OCI-LY1 (cell line): ENCODE measurements at regions not wholly inside any gene's neighbourhood (a gene's known extent, or its start where the extent isn't known, plus 50 kb on each side); places are given as distances from the start of the nearest gene placed in this dataset.

Experiments used
- H2AFZ ChIP-seq: fragments of 200-600 bp; sonication (generic), shearing (Covaris generic); 2 replicates; pipeline ENCODE4 v1.6.0; 2014; ENCODE audit warnings: antibody characterized with exemption, mild to moderate bottlenecking, low read length
- H3F3A ChIP-seq: fragments of 200-600 bp; sonication (generic), shearing (Covaris generic); 2 replicates; pipeline ENCODE4 v1.6.0; 2014; ENCODE audit warnings: mild to moderate bottlenecking, antibody characterized with exemption, low read length, moderate library complexity; ENCODE audit not compliant: insufficient read depth
- H3K27ac ChIP-seq: fragments of 200-600 bp; sonication (generic); 2 replicates; pipeline ENCODE4 v1.5.1; 2014; ENCODE audit warnings: low read length, mixed run types, mild to moderate bottlenecking, low read depth; ENCODE audit not compliant: poor library complexity, severe bottlenecking
- H3K27me3 ChIP-seq: fragments of 200-600 bp; sonication (generic); 2 replicates; pipeline ENCODE4 v1.6.0; 2014; ENCODE audit warnings: antibody characterized with exemption, mild to moderate bottlenecking, low read length, moderate library complexity; ENCODE audit not compliant: insufficient read depth
- H3K36me3 ChIP-seq: fragments of 200-600 bp; sonication (generic); 2 replicates; pipeline ENCODE4 v1.6.1; 2014; ENCODE audit warnings: mild to moderate bottlenecking, antibody characterized with exemption, low read length, moderate library complexity, mixed read lengths; ENCODE audit not compliant: insufficient read depth
- H3K4me1 ChIP-seq: fragments of 200-600 bp; sonication (generic); 2 replicates; pipeline ENCODE4 v1.5.1; 2014; ENCODE audit warnings: mild to moderate bottlenecking, low read length, moderate library complexity; ENCODE audit not compliant: insufficient read depth, severe bottlenecking
- H3K4me2 ChIP-seq: fragments of 200-600 bp; sonication (generic), shearing (Covaris generic); 2 replicates; pipeline ENCODE4 v1.6.1; 2014; ENCODE audit warnings: low read length
- H3K4me3 ChIP-seq: fragments of 200-600 bp; sonication (generic); 2 replicates; pipeline ENCODE4 v1.5.1; 2014; ENCODE audit warnings: low read length, low read depth, mild to moderate bottlenecking, mixed read lengths; ENCODE audit not compliant: poor library complexity, severe bottlenecking
- H3K79me2 ChIP-seq: fragments of 200-600 bp; shearing (Covaris generic); 2 replicates; pipeline ENCODE4 v1.6.1; 2016; ENCODE audit warnings: mixed run types, low read length, mixed read lengths; ENCODE audit not compliant: insufficient read depth
- H3K9ac ChIP-seq: fragments of 200-600 bp; sonication (generic), shearing (Covaris generic); 2 replicates; pipeline ENCODE4 v1.6.1; 2014; ENCODE audit warnings: mild to moderate bottlenecking, low read length, mixed read lengths
- H3K9me2 ChIP-seq: fragments of 200-600 bp; sonication (generic), shearing (Covaris generic); 2 replicates; pipeline ENCODE4 v1.6.1; 2014; ENCODE audit warnings: low read depth, mild to moderate bottlenecking, low read length, mixed read lengths
- H3K9me3 ChIP-seq: fragments of 200-600 bp; shearing (Covaris generic); 2 replicates; pipeline ENCODE4 v1.6.1; 2014; ENCODE audit warnings: low read length, mixed read lengths
- H4K20me1 ChIP-seq: fragments of 200-600 bp; sonication (generic), shearing (Covaris generic); 2 replicates; pipeline ENCODE4 v1.6.0; 2016; ENCODE audit warnings: mild to moderate bottlenecking, low read length; ENCODE audit not compliant: insufficient read depth
- EZH2 ChIP-seq: fragments of 200-600 bp; sonication (generic), shearing (Covaris generic); IDR thresholded peaks from 2 replicates; pipeline ENCODE4 v1.8.0; 2017; ENCODE audit warnings: borderline replicate concordance, mixed run types, mild to moderate bottlenecking, antibody characterized with exemption, low read length, moderate library complexity, mixed read lengths
- TF ChIP-seq, protein P1 (sequence below): fragments of 200-600 bp; sonication (generic), shearing (Covaris generic); IDR thresholded peaks from 2 replicates; pipeline ENCODE4 v1.5.1; 2017; ENCODE audit warnings: mild to moderate bottlenecking, antibody characterized with exemption, low read length, moderate library complexity, mixed read lengths

DNA sequence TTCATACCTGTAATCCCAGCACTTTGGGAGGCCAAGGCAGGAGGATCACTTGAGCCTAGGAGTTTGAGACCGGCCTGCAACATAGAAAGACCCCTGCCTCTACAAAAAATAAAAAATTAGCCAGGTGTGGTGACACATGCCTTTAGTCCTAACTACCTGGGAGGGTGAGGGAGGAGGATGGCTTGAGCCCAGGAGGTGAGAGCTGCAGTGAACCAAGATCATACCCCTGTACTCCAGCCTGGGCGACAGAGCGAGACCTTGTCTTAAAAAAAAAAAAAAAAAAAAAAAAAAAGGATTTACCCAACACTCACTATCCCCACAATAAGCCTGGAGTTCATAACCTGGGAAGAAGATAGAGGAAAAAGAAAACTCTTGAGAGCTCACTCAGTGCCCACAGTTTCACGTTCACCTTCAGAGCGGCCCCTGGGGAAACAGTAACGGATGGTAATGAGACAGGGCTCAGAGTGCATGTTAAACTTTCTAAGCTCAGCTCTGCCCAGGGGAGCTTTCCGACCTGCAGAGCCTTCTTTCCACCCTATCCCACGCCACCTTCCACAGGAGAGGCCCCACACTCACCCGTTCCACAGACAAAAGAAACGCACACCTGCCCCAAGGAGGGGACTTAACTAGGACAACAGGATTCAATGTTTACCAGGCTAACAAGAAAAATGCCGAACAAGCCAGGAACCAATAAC, 259.8 kb upstream of the KLF14 start:
- Histone ChIP-seq H3K4me2 (peak overlapping the region; percentile 17; the same call in 1 of the 2 replicates), H3K27ac (peak overlapping the region; percentile 43), H3K9ac (peak overlapping the region; percentile 3; the same call in 1 of the 2 replicates), H3F3A (no peaks in the 10 kb centered on the region), H3K9me2 (no peaks in the 10 kb centered on the region), H3K9me3 (no peaks in the 10 kb centered on the region), H3K27me3 (no peaks in the 10 kb centered on the region), H3K4me1 (peaks cover 61% of the 10 kb centered on the region), H3K4me3 (no peak overlapping the region), H3K79me2 (peaks cover 67% of the 10 kb centered on the region), H4K20me1 (no peaks in the 10 kb centered on the region), H2AFZ (no peak overlapping the region), H3K36me3 (peaks cover 32% of the 10 kb centered on the region; the same call in 1 of the 2 replicates)
- no peak for TF ChIP-seq EZH2

DNA sequence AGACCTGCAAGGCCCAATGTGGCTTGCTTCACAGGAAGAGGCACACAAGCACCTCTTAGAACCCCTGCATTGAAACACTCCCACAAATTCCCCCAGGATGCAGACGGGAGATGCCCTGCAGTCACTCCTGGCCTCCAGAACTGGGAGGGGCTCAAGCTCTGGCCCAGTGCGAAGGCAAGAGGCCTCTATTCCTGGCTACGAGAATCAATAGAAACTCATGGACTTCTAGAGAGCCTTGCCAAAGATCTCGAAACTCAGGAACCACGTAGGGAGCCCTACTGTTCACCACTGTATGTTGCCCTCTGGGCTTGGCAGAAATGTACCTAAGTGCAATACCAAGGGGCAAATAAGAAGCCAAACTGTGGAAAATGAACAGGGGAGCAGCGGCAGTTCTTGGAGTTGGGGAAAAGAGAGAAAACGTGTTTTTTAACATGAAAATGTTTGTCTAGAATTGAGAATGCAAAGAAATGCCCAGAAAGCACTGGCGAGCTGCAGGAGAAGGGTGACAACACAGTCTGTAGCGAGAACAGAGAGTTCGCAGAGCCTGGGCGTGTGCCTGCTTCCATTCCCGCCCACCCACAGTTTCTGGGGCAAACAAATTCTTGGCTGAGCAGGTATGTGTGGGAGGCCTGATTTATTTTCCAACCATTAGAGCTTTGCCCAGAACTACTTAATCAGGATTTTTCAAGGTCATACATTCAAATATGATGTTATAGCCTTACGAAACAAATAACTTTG, 260.5 kb upstream of the KLF14 start:
- no peaks in the 10 kb centered on the region for H3K27me3 ChIP-seq
- no peaks in the 10 kb centered on the region for H4K20me1 ChIP-seq
- H3F3A ChIP-seq, result no peaks in the 10 kb centered on the region
- H3K36me3 ChIP-seq, result peaks cover 40% of the 10 kb centered on the region; the same call in 1 of the 2 replicates
- no peaks in the 10 kb centered on the region for H3K9me3 ChIP-seq
- peak overlapping the region; percentile 17 for H3K4me2 ChIP-seq
- TF ChIP-seq, protein P1, sequence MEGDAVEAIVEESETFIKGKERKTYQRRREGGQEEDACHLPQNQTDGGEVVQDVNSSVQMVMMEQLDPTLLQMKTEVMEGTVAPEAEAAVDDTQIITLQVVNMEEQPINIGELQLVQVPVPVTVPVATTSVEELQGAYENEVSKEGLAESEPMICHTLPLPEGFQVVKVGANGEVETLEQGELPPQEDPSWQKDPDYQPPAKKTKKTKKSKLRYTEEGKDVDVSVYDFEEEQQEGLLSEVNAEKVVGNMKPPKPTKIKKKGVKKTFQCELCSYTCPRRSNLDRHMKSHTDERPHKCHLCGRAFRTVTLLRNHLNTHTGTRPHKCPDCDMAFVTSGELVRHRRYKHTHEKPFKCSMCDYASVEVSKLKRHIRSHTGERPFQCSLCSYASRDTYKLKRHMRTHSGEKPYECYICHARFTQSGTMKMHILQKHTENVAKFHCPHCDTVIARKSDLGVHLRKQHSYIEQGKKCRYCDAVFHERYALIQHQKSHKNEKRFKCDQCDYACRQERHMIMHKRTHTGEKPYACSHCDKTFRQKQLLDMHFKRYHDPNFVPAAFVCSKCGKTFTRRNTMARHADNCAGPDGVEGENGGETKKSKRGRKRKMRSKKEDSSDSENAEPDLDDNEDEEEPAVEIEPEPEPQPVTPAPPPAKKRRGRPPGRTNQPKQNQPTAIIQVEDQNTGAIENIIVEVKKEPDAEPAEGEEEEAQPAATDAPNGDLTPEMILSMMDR, result no peak
- TF ChIP-seq EZH2, result no peak
- H2AFZ ChIP-seq, result no peak overlapping the region
- H3K4me3 ChIP-seq, result no peak overlapping the region
- H3K9me2 ChIP-seq, result no peaks in the 10 kb centered on the region
- peaks cover 66% of the 10 kb centered on the region for H3K4me1 ChIP-seq
- H3K27ac ChIP-seq, result peak overlapping the region; percentile 43
- H3K79me2 ChIP-seq, result peaks cover 68% of the 10 kb centered on the region
- H3K9ac ChIP-seq, result peak overlapping the region; percentile 3; the same call in 1 of the 2 replicates

DNA sequence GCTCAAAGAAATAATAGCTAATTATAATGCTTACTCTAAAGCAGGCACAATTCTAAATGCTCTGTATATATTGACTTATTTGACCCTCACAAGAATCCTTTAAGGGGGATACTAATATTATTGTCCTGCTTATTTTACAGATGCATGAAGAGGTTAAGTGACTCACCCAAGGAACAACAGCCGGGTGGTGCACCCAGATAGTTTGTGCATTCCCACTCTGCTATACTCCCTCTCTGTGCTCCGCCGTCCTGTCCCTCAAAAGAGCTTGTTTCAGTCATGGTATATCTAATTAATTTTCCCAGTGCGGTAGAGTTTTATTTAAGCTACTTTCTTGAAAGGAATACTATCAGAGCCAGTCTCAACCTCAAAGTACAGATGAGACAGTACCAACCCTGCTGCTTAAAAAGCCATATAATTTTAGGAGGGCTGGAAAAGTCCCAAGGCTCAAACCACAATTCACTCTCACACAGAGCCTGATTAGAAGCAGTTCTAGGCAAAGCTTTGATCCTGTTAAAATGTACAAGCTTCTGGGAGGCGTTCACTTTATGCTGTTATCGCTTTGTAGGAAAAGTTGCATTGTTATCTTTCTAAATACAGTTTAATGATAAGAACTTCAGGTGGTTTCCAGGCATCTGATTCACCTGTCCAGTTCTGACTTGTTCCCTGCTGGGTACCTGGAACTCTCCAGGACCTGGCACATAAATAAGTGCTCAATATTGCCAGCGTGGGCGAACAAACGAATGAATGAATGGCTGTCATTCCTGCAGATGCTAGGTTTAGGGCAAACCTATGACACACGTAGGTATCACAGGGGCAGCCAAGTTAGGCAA, 261.5 kb upstream of the KLF14 start:
- Histone ChIP-seq H3K4me2 (peak overlapping the region; percentile 17; the same call in 1 of the 2 replicates), H3K36me3 (peaks cover 45% of the 10 kb centered on the region), H4K20me1 (no peaks in the 10 kb centered on the region), H3K4me1 (peaks cover 75% of the 10 kb centered on the region), H3K4me3 (no peak overlapping the region), H3F3A (no peaks in the 10 kb centered on the region), H3K9ac (no peak overlapping the region), H3K27me3 (no peaks in the 10 kb centered on the region), H3K27ac (peak overlapping the region; percentile 43), H2AFZ (no peak overlapping the region), H3K9me2 (no peaks in the 10 kb centered on the region), H3K9me3 (no peaks in the 10 kb centered on the region), H3K79me2 (peaks cover 76% of the 10 kb centered on the region)
- TF ChIP-seq, protein P1, result no peak
- no peak for TF ChIP-seq EZH2
